Uterus (tissue), 3 donors: ENCODE measurements at regions not wholly inside any gene's neighbourhood (a gene's known extent, or its start where the extent isn't known, plus 50 kb on each side); places are given as distances from the start of the nearest gene placed in this dataset.

Experiments
- DNase-seq, 2 donors: peaks; one replicate each; pipeline ENCODE4 v3.0.0-alpha.2; 2019 to 2020
- H3K27ac ChIP-seq, 2 donors: fragments of 200-600 bp; sonication (generic); 1 replicate in 1 of 2; 2 replicates in 1 of 2; pipeline ENCODE4 v1.5.1; 2016 to 2018
- H3K27me3 ChIP-seq, 2 donors: fragments of 200-600 bp; sonication (generic); one replicate each; pipeline ENCODE4 v1.5.1; 2018 to 2019; ENCODE audit warnings: control low read depth in 1 of 2
- H3K36me3 ChIP-seq, 2 donors: fragments of 200-600 bp; sonication (generic); one replicate each; pipeline ENCODE4 v1.5.1; 2019; ENCODE audit warnings: control low read depth in 1 of 2
- H3K4me1 ChIP-seq, 2 donors: fragments of 200-600 bp; sonication (generic); one replicate each; pipeline ENCODE4 v1.5.1; 2018 to 2019; ENCODE audit warnings: control low read depth in 1 of 2
- H3K4me3 ChIP-seq, 2 donors: fragments of 200-600 bp; sonication (generic); 1 replicate in 1 of 2; 2 replicates in 1 of 2; pipeline ENCODE4 v1.5.1; 2018 to 2019; ENCODE audit warnings: mild to moderate bottlenecking in 1 of 2
- H3K9me3 ChIP-seq, 2 donors: fragments of 200-600 bp; sonication (generic); one replicate each; pipeline ENCODE4 v1.5.1; 2019; ENCODE audit warnings: control low read depth in 1 of 2
- CTCF ChIP-seq, 4 experiments: fragments of 200-600 bp in 2 of 4; fragments of 450-650 bp in 2 of 4; sonication (generic) in 2 of 4; IDR thresholded peaks; one replicate each; pipeline ENCODE4 v1.5.1; 2016 to 2019; ENCODE audit warnings: antibody characterized with exemption in 4 of 4, mild to moderate bottlenecking in 2 of 4, moderate library complexity in 1 of 4
- POLR2A ChIP-seq, 2 donors: fragments of 450-650 bp; IDR thresholded peaks; one replicate each; pipeline ENCODE4 v1.6.1; 2016; ENCODE audit warnings: antibody characterized with exemption in 2 of 2, mild to moderate bottlenecking in 1 of 2, moderate library complexity in 1 of 2
- intact Hi-C: fragments of 100-400 bp; cut with DNase I; formaldehyde crosslinking; loops from one replicate; pipeline ENCODE4 v1.15.1; 2023; ENCODE audit warnings: low total_unique reads
- donor health status: DM: yes; HTN: yes; CAD: no.

GRCh38 chr2:126367361-126367760 is 288.6 kb upstream of the GYPC start:
- H3K9me3 ChIP-seq = no peaks in the 10 kb centered on the region
- H3K4me3 ChIP-seq = no peak overlapping the region
- no peaks in the 10 kb centered on the region for H3K27me3 ChIP-seq
- no peaks in the 10 kb centered on the region for H3K36me3 ChIP-seq
- no peaks in the 10 kb centered on the region for H3K4me1 ChIP-seq
- no peak for DNase-seq
- TF ChIP-seq CTCF (IDR thresholded peaks at IDR 0.05) (no peak), POLR2A (IDR thresholded peaks at IDR 0.05) (no peak)
- intact Hi-C loops = no loop called here
- no peak overlapping the region for H3K27ac ChIP-seq

- Histone ChIP-seq H3K4me1 (no peaks in the 10 kb centered on the region), H3K4me3 (no peak overlapping the region), H3K27me3 (no peaks in the 10 kb centered on the region), H3K27ac (no peak overlapping the region), H3K9me3 (no peaks in the 10 kb centered on the region), H3K36me3 (no peaks in the 10 kb centered on the region)
- intact Hi-C loops = no loop called here
- no peak for TF ChIP-seq CTCF (IDR thresholded peaks at IDR 0.05)
- no peak for TF ChIP-seq POLR2A (IDR thresholded peaks at IDR 0.05)
- DNase-seq = no peak
These were observed 287.2 kb upstream of the GYPC start for GRCh38 chr2:126368758-126369157.

- no peaks in the 10 kb centered on the region for H3K36me3 ChIP-seq
- no peaks in the 10 kb centered on the region for H3K4me1 ChIP-seq
- no peak overlapping the region for H3K27ac ChIP-seq
- no peak for DNase-seq
- no peaks in the 10 kb centered on the region for H3K9me3 ChIP-seq
- intact Hi-C loops = no loop called here
- TF ChIP-seq POLR2A (IDR thresholded peaks at IDR 0.05) = no peak
- TF ChIP-seq CTCF (IDR thresholded peaks at IDR 0.05) = no peak
- no peak overlapping the region for H3K4me3 ChIP-seq
- no peaks in the 10 kb centered on the region for H3K27me3 ChIP-seq
These were observed 285.8 kb upstream of the GYPC start for GRCh38 chr2:126370201-126370600.

GRCh38 chr2:126372406-126372805 is 283.6 kb upstream of the GYPC start:
- H3K27me3 ChIP-seq = no peaks in the 10 kb centered on the region
- no peaks in the 10 kb centered on the region for H3K9me3 ChIP-seq
- H3K36me3 ChIP-seq = no peaks in the 10 kb centered on the region
- no peak overlapping the region for H3K27ac ChIP-seq
- intact Hi-C loops = no loop called here
- no peak overlapping the region for H3K4me3 ChIP-seq
- no peak for TF ChIP-seq POLR2A (IDR thresholded peaks at IDR 0.05)
- no peak for TF ChIP-seq CTCF (IDR thresholded peaks at IDR 0.05)
- no peaks in the 10 kb centered on the region for H3K4me1 ChIP-seq
- DNase-seq = no peak

- no peak for TF ChIP-seq POLR2A (IDR thresholded peaks at IDR 0.05)
- no peak for TF ChIP-seq CTCF (IDR thresholded peaks at IDR 0.05)
- H3K4me3 ChIP-seq = no peak overlapping the region
- no peaks in the 10 kb centered on the region for H3K36me3 ChIP-seq
- DNase-seq = no peak
- H3K27me3 ChIP-seq = no peaks in the 10 kb centered on the region
- no peaks in the 10 kb centered on the region for H3K4me1 ChIP-seq
- intact Hi-C loops = no loop called here
- H3K9me3 ChIP-seq = no peaks in the 10 kb centered on the region
- no peak overlapping the region for H3K27ac ChIP-seq
These were observed 277.8 kb upstream of the GYPC start for GRCh38 chr2:126378176-126378575.
